Astrocyte (in vitro differentiated cells and primary cell): ENCODE measurements at regions not wholly inside any gene's neighbourhood (a gene's known extent, or its start where the extent isn't known, plus 50 kb on each side); places are given as distances from the start of the nearest gene placed in this dataset.

Source experiments
- EZH2 ChIP-seq: IDR thresholded peaks from 2 replicates; pipeline ENCODE4 v1.6.1; 2012; ENCODE audit warnings: mild to moderate bottlenecking, low read length, inconsistent platforms; ENCODE audit not compliant: insufficient read depth
- TF ChIP-seq, protein P1 (sequence below): IDR thresholded peaks from 2 replicates; pipeline ENCODE4 v1.5.1; 2011; ENCODE audit warnings: low read depth, mild to moderate bottlenecking, inconsistent platforms, low read length, moderate library complexity; ENCODE audit not compliant: insufficient read depth

DNA sequence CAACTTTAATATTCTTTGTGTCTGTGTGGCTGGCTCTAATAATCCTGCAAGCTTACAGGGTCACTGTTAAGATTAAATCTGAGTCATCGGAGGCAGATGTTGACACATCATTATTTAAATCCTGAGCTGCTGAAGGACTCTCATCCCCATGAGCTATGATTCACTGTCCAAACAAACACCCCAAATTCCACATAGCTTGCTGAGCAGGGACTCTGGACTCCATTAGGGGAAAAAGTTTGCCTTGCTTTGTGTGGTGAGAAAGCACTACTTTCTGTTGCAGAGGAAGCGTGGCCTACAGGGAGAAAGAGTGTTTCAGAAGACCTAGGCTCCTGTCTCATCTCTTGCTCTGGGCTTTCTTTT, 213.7 kb downstream of the PDCD6IP start:
- TF ChIP-seq, protein P1, sequence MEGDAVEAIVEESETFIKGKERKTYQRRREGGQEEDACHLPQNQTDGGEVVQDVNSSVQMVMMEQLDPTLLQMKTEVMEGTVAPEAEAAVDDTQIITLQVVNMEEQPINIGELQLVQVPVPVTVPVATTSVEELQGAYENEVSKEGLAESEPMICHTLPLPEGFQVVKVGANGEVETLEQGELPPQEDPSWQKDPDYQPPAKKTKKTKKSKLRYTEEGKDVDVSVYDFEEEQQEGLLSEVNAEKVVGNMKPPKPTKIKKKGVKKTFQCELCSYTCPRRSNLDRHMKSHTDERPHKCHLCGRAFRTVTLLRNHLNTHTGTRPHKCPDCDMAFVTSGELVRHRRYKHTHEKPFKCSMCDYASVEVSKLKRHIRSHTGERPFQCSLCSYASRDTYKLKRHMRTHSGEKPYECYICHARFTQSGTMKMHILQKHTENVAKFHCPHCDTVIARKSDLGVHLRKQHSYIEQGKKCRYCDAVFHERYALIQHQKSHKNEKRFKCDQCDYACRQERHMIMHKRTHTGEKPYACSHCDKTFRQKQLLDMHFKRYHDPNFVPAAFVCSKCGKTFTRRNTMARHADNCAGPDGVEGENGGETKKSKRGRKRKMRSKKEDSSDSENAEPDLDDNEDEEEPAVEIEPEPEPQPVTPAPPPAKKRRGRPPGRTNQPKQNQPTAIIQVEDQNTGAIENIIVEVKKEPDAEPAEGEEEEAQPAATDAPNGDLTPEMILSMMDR, result no peak
- TF ChIP-seq EZH2, result no peak
